Keratinocyte (primary cell): ENCODE measurements at regions not wholly inside any gene's neighbourhood (a gene's known extent, or its start where the extent isn't known, plus 50 kb on each side); places are given as distances from the start of the nearest gene placed in this dataset.

Source experiments
- DNase-seq: peaks from one replicate; pipeline ENCODE4 v3.0.0-alpha.2; 2011; ENCODE audit warnings: low read depth, missing footprints, low spot score
- FAIRE-seq: peaks from 2 replicates; lab custom pipeline; 2011; peaks lifted over from hg19 to GRCh38; lab: Jason Lieb, UNC
- H2AFZ ChIP-seq: 2 replicates; pipeline ENCODE4 v1.6.0; 2012; ENCODE audit warnings: low read length, control low read depth, inconsistent platforms; ENCODE audit not compliant: control insufficient read depth
- H3K27ac ChIP-seq: 2 replicates; pipeline ENCODE4 v1.5.1; 2011; ENCODE audit warnings: low read length; ENCODE audit not compliant: control insufficient read depth, insufficient read depth
- H3K27me3 ChIP-seq: 3 replicates; pipeline ENCODE4 v1.6.0; 2011; ENCODE audit warnings: low read length; ENCODE audit not compliant: control insufficient read depth, insufficient read depth; ENCODE audit errors: extremely low read depth
- H3K36me3 ChIP-seq, 2 experiments: 2 replicates in 1 of 2; 3 replicates in 1 of 2; pipeline ENCODE4 v1.5.1; 2011; ENCODE audit warnings: low read length in 2 of 2, mild to moderate bottlenecking in 1 of 2; ENCODE audit not compliant: control insufficient read depth in 2 of 2, insufficient read depth in 2 of 2; ENCODE audit errors: extremely low read depth in 1 of 2
- H3K4me1 ChIP-seq: 3 replicates; pipeline ENCODE4 v1.5.1; 2011; ENCODE audit warnings: low read length; ENCODE audit not compliant: control insufficient read depth, insufficient read depth; ENCODE audit errors: extremely low read depth
- H3K4me2 ChIP-seq: 3 replicates; pipeline ENCODE4 v1.6.0; 2011; ENCODE audit warnings: low read depth, low read length; ENCODE audit not compliant: control insufficient read depth, insufficient read depth; ENCODE audit errors: extremely low read depth
- H3K4me3 ChIP-seq, 3 experiments: fragments of 200-600 bp in 1 of 3; sonication (generic) in 1 of 3; 2 replicates in 2 of 3; 3 replicates in 1 of 3; pipeline ENCODE4 v1.5.1; 2011 to 2016; ENCODE audit warnings: low read length in 3 of 3, mild to moderate bottlenecking in 3 of 3, control low read depth in 2 of 3, inconsistent platforms in 1 of 3, low read depth in 1 of 3, mixed read lengths in 1 of 3, mixed run types in 1 of 3, moderate library complexity in 1 of 3; ENCODE audit not compliant: control insufficient read depth in 2 of 3, insufficient read depth in 2 of 3; ENCODE audit errors: extremely low read depth in 1 of 3
- H3K79me2 ChIP-seq: 2 replicates; pipeline ENCODE4 v1.6.0; 2012; ENCODE audit warnings: low read length; ENCODE audit not compliant: control insufficient read depth, insufficient read depth
- H3K9ac ChIP-seq: 3 replicates; pipeline ENCODE4 v1.6.0; 2011; ENCODE audit warnings: low read length; ENCODE audit not compliant: control insufficient read depth, insufficient read depth; ENCODE audit errors: extremely low read depth
- H3K9me1 ChIP-seq: 3 replicates; pipeline ENCODE4 v1.6.0; 2011; ENCODE audit warnings: low read length; ENCODE audit not compliant: control insufficient read depth, insufficient read depth; ENCODE audit errors: extremely low read depth
- H3K9me3 ChIP-seq: 2 replicates; pipeline ENCODE4 v1.5.1; 2012; ENCODE audit warnings: low read depth, low read length; ENCODE audit not compliant: control insufficient read depth
- H4K20me1 ChIP-seq: 3 replicates; pipeline ENCODE4 v1.6.0; 2011; ENCODE audit warnings: low read length; ENCODE audit not compliant: control insufficient read depth, insufficient read depth; ENCODE audit errors: extremely low read depth
- EZH2 ChIP-seq: IDR thresholded peaks from one replicate; pipeline ENCODE4 v1.6.1; 2012; ENCODE audit warnings: inconsistent platforms, mild to moderate bottlenecking, low read length, moderate library complexity
- dilution Hi-C: fragments of 300-500 bp; cut with MboI; formaldehyde crosslinking; loops from one replicate; pipeline ENCODE4 v1.7.0; 2020; ENCODE audit warnings: low sequenced_read_pairs; ENCODE audit not compliant: extremely low pct_ligation_motif_present
- TF ChIP-seq, protein P1 (sequence below), 3 experiments: IDR thresholded peaks in 1 of 3; conservative IDR thresholded peaks in 1 of 3; optimal IDR thresholded peaks in 1 of 3; 2 replicates in 2 of 3; 3 replicates in 1 of 3; pipeline versions ENCODE3 to v1.5.1; 2011; ENCODE audit warnings: low read length in 3 of 3, mild to moderate bottlenecking in 3 of 3, moderate library complexity in 2 of 3, control low read depth in 1 of 3, inconsistent platforms in 1 of 3; ENCODE audit not compliant: insufficient read depth in 2 of 3; ENCODE audit errors: extremely low read depth in 1 of 3

DNA sequence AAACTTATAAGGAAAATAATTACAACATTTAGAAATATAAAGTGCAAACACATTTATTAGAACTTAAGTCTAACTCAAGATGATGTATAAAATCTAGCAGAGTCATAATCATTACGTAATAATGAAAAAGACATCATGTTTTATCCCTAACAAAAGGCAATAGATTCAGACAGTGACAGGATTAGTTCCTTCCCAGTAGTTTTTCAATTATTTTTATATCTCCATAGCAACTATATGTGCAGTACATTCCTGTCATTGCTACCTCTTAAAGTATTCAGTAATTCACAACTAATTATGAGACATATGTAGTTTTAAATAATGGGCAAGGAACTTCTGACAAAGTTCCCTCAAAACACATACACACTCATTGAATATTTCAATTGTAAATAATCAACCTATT, 687.9 kb downstream of the CCDC85A start:
- Histone ChIP-seq H3K4me1 (no peaks in the 10 kb centered on the region), H2AFZ (no peak overlapping the region), H3K27ac (no peak overlapping the region), H3K36me3 (no peaks in the 10 kb centered on the region), H3K4me3 (no peak overlapping the region), H3K79me2 (no peaks in the 10 kb centered on the region), H3K9ac (no peak overlapping the region), H4K20me1 (no peaks in the 10 kb centered on the region), H3K9me3 (no peaks in the 10 kb centered on the region), H3K9me1 (no peaks in the 10 kb centered on the region), H3K27me3 (no peaks in the 10 kb centered on the region), H3K4me2 (no peak overlapping the region)
- FAIRE-seq = no peak
- dilution Hi-C loops = no loop called here
- no peak for DNase-seq
- TF ChIP-seq, protein P1, sequence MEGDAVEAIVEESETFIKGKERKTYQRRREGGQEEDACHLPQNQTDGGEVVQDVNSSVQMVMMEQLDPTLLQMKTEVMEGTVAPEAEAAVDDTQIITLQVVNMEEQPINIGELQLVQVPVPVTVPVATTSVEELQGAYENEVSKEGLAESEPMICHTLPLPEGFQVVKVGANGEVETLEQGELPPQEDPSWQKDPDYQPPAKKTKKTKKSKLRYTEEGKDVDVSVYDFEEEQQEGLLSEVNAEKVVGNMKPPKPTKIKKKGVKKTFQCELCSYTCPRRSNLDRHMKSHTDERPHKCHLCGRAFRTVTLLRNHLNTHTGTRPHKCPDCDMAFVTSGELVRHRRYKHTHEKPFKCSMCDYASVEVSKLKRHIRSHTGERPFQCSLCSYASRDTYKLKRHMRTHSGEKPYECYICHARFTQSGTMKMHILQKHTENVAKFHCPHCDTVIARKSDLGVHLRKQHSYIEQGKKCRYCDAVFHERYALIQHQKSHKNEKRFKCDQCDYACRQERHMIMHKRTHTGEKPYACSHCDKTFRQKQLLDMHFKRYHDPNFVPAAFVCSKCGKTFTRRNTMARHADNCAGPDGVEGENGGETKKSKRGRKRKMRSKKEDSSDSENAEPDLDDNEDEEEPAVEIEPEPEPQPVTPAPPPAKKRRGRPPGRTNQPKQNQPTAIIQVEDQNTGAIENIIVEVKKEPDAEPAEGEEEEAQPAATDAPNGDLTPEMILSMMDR (optimal IDR thresholded peaks at IDR 0.05 in 1 of 3, IDR thresholded peaks at IDR 0.05 in 1 of 3, conservative IDR thresholded peaks at IDR 0.05 in 1 of 3; ENCODE audit: extremely low read depth in 1 of 3, insufficient read depth in 2 of 3, low read length in 3 of 3) = no peak
- no peak for TF ChIP-seq EZH2

GRCh38 chr2:56874717-56875116, 690.9 kb downstream of the CCDC85A start:
- H3K36me3 ChIP-seq = no peaks in the 10 kb centered on the region
- H2AFZ ChIP-seq = no peak overlapping the region
- no peak overlapping the region for H3K4me2 ChIP-seq
- FAIRE-seq (no peak), DNase-seq (no peak)
- H3K9me1 ChIP-seq = no peaks in the 10 kb centered on the region
- no peaks in the 10 kb centered on the region for H3K4me1 ChIP-seq
- H3K9me3 ChIP-seq = no peaks in the 10 kb centered on the region
- H3K27ac ChIP-seq = no peak overlapping the region
- no peak overlapping the region for H3K9ac ChIP-seq
- H3K79me2 ChIP-seq = no peaks in the 10 kb centered on the region
- no peak overlapping the region for H3K4me3 ChIP-seq
- TF ChIP-seq, protein P1 (optimal IDR thresholded peaks at IDR 0.05 in 1 of 3, IDR thresholded peaks at IDR 0.05 in 1 of 3, conservative IDR thresholded peaks at IDR 0.05 in 1 of 3; ENCODE audit: extremely low read depth in 1 of 3, insufficient read depth in 2 of 3, low read length in 3 of 3) = no peak
- no peak for TF ChIP-seq EZH2
- no peaks in the 10 kb centered on the region for H4K20me1 ChIP-seq
- no peaks in the 10 kb centered on the region for H3K27me3 ChIP-seq
- dilution Hi-C loops = no loop called here
